Fibroblast of villous mesenchyme (primary cell): ENCODE measurements at regions not wholly inside any gene's neighbourhood (a gene's known extent, or its start where the extent isn't known, plus 50 kb on each side); places are given as distances from the start of the nearest gene placed in this dataset.
A peak's percentile ranks its signal among the peaks of the same experiment; 100 is the strongest.
"Not testable (repeated sequence)": the region's sequence is repeated elsewhere in the genome, so short reads cannot be mapped to it uniquely, and the experiment has no call there.

ENCODE experiments used
- DNase-seq: peaks from one replicate; pipeline ENCODE4 v3.0.0-alpha.2; 2010; ENCODE audit warnings: low read depth
- H3K4me3 ChIP-seq: 2 replicates; pipeline ENCODE4 v1.5.1; 2011; ENCODE audit warnings: low read depth, mild to moderate bottlenecking, low read length
- TF ChIP-seq, protein P1 (sequence below): IDR thresholded peaks from 2 replicates; pipeline ENCODE4 v1.5.1; 2012; ENCODE audit warnings: low read depth, mild to moderate bottlenecking, low read length; ENCODE audit not compliant: insufficient read depth

DNA sequence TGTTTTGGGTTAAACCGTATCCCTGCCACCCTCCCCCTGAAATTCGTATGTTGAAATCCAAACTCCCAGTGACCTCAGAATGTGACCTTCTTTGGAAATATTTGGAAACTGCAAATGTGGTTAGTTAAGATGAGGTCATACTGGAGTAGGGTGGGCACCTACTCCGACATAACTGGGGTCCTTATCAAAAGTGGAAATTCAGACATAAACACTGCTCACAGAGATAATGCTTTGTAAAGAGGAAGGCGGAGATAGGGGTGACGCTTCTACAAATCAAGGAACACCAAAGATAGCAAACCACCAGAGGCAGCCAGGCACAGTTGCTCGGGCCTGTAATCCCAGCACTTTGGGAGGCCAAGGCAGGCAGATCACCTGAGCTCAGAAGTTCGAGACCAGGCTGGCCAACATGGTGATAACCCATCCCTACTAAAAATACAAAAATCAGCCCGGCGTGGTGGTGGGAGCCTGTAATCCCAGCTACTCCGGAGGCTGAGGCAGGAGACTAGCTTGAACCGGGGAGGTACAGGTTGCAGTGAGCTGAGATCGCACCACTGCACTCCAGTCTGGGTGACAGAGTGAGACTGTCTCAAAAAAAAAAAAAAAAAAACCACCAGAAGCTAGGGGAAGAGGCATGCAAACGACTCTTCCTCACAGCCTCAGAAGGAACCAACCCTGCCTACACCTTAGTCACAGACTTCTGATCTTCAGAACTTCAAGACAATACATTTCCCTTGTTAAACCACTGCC lies 51.1 kb upstream of the CHD2 start:
- TF ChIP-seq, protein P1, sequence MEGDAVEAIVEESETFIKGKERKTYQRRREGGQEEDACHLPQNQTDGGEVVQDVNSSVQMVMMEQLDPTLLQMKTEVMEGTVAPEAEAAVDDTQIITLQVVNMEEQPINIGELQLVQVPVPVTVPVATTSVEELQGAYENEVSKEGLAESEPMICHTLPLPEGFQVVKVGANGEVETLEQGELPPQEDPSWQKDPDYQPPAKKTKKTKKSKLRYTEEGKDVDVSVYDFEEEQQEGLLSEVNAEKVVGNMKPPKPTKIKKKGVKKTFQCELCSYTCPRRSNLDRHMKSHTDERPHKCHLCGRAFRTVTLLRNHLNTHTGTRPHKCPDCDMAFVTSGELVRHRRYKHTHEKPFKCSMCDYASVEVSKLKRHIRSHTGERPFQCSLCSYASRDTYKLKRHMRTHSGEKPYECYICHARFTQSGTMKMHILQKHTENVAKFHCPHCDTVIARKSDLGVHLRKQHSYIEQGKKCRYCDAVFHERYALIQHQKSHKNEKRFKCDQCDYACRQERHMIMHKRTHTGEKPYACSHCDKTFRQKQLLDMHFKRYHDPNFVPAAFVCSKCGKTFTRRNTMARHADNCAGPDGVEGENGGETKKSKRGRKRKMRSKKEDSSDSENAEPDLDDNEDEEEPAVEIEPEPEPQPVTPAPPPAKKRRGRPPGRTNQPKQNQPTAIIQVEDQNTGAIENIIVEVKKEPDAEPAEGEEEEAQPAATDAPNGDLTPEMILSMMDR = no peak
- peak; percentile 99 for DNase-seq
- no peak overlapping the region for H3K4me3 ChIP-seq

DNA sequence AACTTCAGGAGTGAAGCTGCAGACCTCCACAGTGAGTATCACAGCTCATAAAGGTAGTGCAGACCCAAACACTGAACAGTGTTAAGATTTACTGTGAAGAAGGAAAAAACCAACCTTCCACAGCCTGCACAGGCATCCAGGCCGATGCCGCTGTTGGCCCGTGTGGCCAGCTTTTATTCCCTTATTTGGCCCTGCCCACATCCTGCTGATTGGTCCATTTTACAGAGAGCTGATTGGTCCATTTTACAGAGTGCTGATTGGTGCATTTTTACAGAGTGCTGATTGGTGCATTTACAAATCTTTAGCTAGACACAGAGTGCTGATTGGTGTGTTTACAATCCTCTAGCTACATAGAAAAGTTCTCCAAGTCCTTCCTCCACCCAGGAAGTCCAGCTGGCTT lies 49.9 kb upstream of the CHD2 start:
- not testable (repeated sequence) for H3K4me3 ChIP-seq, DNase-seq
